Neural progenitor cell (in vitro differentiated cells): ENCODE measurements at regions not wholly inside any gene's neighbourhood (a gene's known extent, or its start where the extent isn't known, plus 50 kb on each side); places are given as distances from the start of the nearest gene placed in this dataset.

Source experiments
- CTCF ChIP-seq: fragments of 200-600 bp; sonication (generic); IDR thresholded peaks from 2 replicates; pipeline ENCODE4 v1.5.1; 2017; ENCODE audit warnings: antibody characterized with exemption, mild to moderate bottlenecking
- EZH2phosphoT487 ChIP-seq: fragments of 200-600 bp; sonication (generic); IDR thresholded peaks from 2 replicates; pipeline ENCODE4 v1.6.1; 2017; ENCODE audit warnings: antibody characterized with exemption

GRCh38 chr5:91684625-91685024 lies 301.5 kb upstream of the ARRDC3 start:
- no peak for TF ChIP-seq CTCF
- no peak for TF ChIP-seq EZH2phosphoT487
